ENCODE measurements at regions not wholly inside any gene's neighbourhood (a gene's known extent, or its start where the extent isn't known, plus 50 kb on each side); places are given as distances from the start of the nearest gene placed in this dataset.

DNA sequence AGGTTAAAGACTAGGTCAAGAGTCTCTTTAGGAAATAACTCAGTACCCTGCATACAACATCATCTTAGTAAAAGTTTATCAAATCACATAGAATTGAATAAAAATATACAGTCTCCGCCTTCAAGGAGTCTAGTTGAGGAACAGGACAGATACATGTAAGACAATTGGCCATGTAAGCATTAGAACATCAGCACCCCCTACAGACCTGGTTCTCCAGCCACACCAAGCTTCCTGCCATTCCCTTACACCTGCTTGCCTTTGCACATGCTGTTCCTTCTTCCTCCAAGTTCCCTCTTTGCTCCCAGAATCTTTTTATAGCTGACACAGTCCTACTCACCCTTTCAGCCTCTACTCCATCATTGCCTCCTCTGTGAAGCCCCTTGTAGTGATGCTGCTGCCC lies 187.8 kb upstream of the LRFN2 start:
- Mint-ChIP-seq H3K27me3 (ENCODE audit: low read depth) (peaks cover 6% of the 10 kb centered on the region), H3K36me3 (ENCODE audit: insufficient read depth in 2 of 2) (no peaks in the 10 kb centered on the region), H3K4me1 (ENCODE audit: low read depth) (no peaks in the 10 kb centered on the region), H3K27ac (no peak overlapping the region), H3K4me3 (no peak overlapping the region), H3K9me3 (peaks cover 0 to 1% of the 10 kb centered on the region in 2 donors)
- no peak for ATAC-seq (replicated peaks in 1 of 2)
- no peak for DNase-seq

DNA sequence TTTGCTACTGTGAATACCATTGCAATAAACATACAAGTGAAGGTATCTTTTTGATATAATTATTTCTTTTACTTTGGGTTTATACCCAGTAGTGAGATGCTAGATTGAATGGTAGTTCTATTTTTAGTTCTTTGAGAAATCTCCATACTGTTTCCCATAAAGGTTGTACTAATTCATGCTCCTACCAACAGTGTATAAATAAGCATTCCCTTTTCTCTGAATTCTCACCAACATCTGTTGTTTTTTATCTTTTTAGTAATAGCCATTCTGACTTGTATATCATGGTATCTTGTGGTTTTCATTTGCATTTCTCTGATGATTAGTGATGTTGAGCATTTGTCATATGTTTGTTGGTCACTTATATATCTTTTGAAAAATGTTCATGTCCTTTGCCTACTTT lies 183.6 kb upstream of the LRFN2 start:
- Mint-ChIP-seq H3K36me3 (ENCODE audit: insufficient read depth in 2 of 2) (no peaks in the 10 kb centered on the region), H3K27ac (no peak overlapping the region), H3K4me3 (no peak overlapping the region), H3K4me1 (ENCODE audit: low read depth) (no peaks in the 10 kb centered on the region), H3K27me3 (ENCODE audit: low read depth) (peaks cover 13% of the 10 kb centered on the region), H3K9me3 (peaks cover 0 to 1% of the 10 kb centered on the region in 2 donors)
- ATAC-seq (replicated peaks in 1 of 2), result no peak
- DNase-seq, result no peak

DNA sequence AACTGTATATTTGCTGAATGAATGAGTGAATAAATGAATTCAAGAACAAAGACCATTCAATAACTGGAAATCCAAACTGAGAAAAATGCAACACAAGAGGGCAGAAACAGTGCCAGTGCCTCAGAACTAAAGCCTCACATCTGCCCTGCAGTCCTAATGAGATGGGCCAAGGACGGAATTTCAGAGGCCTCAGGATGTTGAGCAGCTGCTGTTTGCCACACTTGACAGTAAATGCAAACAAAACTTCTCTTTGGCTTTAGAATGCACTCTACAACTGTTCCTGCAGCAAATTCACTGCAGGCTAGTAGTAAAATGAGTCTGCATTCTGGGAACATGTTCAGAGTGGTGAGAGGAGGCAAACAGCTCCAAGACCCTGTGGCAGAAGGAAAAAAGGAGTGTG lies 177.6 kb upstream of the LRFN2 start:
- no peak for DNase-seq
- Mint-ChIP-seq H3K27me3 (ENCODE audit: low read depth) (peaks cover 7% of the 10 kb centered on the region), H3K9me3 (no peaks in the 10 kb centered on the region)

DNA sequence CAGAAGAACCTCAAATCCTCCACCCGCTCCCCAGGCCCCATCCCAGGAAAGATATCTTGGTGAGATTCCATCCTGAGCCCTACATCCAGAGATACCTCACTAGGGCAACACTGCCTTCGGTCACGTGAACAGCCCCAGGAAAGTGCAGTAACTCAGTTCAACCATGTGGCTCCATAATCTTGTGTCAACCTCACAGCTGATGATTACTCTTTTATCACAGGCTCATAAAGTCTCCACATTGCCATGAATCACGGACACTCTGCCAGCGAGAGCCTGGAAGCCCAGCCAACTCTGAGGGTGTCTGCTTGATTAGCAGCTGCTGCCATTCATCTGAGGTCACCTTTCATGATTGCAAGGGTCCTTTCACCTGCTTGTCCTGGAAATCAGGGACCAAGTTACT lies 175.8 kb upstream of the LRFN2 start:
- no peak for DNase-seq
- Mint-ChIP-seq H3K27me3 (ENCODE audit: low read depth) (peaks cover 17% of the 10 kb centered on the region), H3K4me3 (no peak overlapping the region), H3K4me1 (ENCODE audit: low read depth) (no peaks in the 10 kb centered on the region), H3K36me3 (ENCODE audit: insufficient read depth in 2 of 2) (no peaks in the 10 kb centered on the region), H3K27ac (no peak overlapping the region), H3K9me3 (no peaks in the 10 kb centered on the region)
- ATAC-seq (replicated peaks in 1 of 2), result no peak

More for the DNA sequence above, 177.6 kb upstream of the LRFN2 start:
- no peaks in the 10 kb centered on the region for H3K4me1 Mint-ChIP-seq (ENCODE audit: low read depth)
- no peak overlapping the region for H3K27ac Mint-ChIP-seq
- no peak for ATAC-seq (replicated peaks in 1 of 2)
- no peaks in the 10 kb centered on the region for H3K36me3 Mint-ChIP-seq (ENCODE audit: insufficient read depth in 2 of 2)
- no peak overlapping the region for H3K4me3 Mint-ChIP-seq

DNA sequence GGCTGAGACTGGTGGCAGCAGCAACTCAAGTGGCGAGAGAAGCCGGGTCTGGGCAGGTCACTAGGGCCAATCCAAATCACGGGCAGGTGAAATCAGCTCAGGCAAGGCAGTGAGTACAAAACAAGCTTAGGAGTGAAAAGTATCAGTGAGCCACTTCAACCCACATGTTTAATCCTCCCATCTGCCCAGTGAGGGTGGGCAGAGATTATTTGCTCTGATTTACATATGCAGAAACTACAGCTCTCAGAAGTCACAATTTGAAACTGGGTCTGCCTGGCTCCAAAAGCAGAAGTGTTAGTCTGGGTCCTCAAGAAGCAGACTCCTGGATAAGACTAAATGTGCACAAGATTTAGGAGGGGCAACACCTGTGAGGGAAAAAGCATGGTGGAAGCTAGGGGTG lies 173.7 kb upstream of the LRFN2 start:
- H3K9me3 Mint-ChIP-seq, result no peaks in the 10 kb centered on the region
- H3K27ac Mint-ChIP-seq, result no peak overlapping the region
- H3K36me3 Mint-ChIP-seq (ENCODE audit: insufficient read depth in 2 of 2), result no peaks in the 10 kb centered on the region
- DNase-seq (no peak), ATAC-seq (replicated peaks in 1 of 2) (no peak)
- no peak overlapping the region for H3K4me3 Mint-ChIP-seq
- H3K4me1 Mint-ChIP-seq (ENCODE audit: low read depth), result no peaks in the 10 kb centered on the region
- peaks cover 31% of the 10 kb centered on the region for H3K27me3 Mint-ChIP-seq (ENCODE audit: low read depth)

DNA sequence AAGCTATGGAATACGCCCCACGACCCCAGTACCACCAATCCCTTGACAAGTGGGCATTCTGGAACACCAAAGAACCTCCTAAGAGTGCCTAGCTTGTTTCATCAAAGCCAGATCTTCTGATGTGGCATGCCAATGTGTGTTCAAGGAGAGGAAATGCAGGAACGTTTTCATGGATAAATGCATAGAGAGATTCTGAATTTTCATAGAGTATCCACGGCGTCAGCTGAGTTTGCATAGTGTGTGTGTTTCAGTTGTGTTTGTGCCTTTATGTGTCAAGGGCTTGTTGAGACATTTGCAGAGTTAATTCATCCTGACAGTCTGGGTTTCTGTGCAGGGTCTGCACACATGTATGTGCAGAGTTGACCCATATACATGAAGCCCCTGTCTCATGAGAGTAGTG lies 172.7 kb upstream of the LRFN2 start:
- ATAC-seq (replicated peaks in 1 of 2) (no peak), DNase-seq (no peak)
- no peak overlapping the region for H3K4me3 Mint-ChIP-seq
- no peaks in the 10 kb centered on the region for H3K9me3 Mint-ChIP-seq
- no peaks in the 10 kb centered on the region for H3K36me3 Mint-ChIP-seq (ENCODE audit: insufficient read depth in 2 of 2)
- H3K27ac Mint-ChIP-seq, result no peak overlapping the region
- H3K27me3 Mint-ChIP-seq (ENCODE audit: low read depth), result peaks cover 38% of the 10 kb centered on the region
- no peaks in the 10 kb centered on the region for H3K4me1 Mint-ChIP-seq (ENCODE audit: low read depth)

DNA sequence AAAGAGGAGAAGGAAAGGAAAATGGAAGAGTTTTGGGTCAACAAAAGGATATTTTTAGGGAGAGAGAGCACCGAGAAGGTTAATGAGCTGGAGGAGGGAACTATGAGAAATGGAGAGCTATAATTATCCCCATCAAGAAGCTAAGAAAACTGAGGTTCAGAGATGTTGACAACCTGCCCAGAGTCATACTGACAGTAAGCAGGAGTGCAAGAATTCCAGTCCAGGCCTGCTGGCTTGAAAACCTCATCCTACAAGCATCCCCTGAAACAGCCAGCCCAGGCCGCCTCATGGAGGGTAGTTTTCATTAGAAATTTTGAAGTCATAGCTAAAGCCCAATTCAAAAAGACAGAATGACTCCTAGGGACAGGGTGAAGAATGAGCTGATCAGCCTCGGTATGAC lies 172.1 kb upstream of the LRFN2 start:
- Mint-ChIP-seq H3K4me3 (no peak overlapping the region), H3K36me3 (ENCODE audit: insufficient read depth in 2 of 2) (no peaks in the 10 kb centered on the region)

DNA sequence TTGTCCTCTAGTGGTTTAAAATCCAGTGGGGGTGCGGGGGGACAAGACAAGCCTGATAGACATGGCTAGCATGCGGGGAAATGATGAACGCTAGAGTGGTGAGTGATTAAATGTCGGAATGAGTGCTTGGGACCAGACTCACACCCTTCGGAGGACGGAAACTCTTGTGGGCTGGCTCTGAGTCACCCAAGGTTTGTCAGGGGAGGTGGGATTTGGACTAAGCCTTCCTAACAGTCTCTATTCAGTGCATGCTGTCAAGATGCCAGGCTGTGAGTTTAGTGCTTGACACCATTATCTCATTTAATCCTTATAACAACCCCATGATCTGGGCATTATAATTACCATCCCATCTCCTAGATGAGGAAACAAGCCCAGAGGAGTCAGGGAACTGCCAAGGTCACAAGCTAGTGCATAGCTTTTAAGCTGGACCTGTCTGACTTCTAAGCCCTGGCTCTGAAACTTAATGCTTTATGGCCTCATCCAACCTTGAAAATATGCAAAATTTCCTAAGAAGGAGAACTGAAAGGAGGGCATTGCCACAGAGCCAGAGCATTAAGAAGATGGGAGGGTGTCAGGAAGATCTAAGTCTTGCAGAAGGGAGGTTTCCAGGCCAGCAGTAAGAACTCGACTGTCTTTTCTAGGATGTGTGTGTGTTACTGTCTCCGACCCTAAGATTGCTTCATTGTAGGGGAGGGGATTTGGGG lies 168.7 kb upstream of the LRFN2 start:
- no peaks in the 10 kb centered on the region for H3K9me3 Mint-ChIP-seq
- no peak overlapping the region for H3K4me3 Mint-ChIP-seq
- peaks cover 53% of the 10 kb centered on the region for H3K27me3 Mint-ChIP-seq (ENCODE audit: low read depth)
- no peak overlapping the region for H3K27ac Mint-ChIP-seq
- no peaks in the 10 kb centered on the region for H3K36me3 Mint-ChIP-seq (ENCODE audit: insufficient read depth in 2 of 2)
- H3K4me1 Mint-ChIP-seq (ENCODE audit: low read depth), result no peaks in the 10 kb centered on the region
- DNase-seq (no peak), ATAC-seq (replicated peaks in 1 of 2) (peak in 1 of 2 donors; percentile 35)

More for the DNA sequence above, 172.1 kb upstream of the LRFN2 start:
- Mint-ChIP-seq H3K27ac (no peak overlapping the region), H3K4me1 (ENCODE audit: low read depth) (no peaks in the 10 kb centered on the region), H3K9me3 (no peaks in the 10 kb centered on the region), H3K27me3 (ENCODE audit: low read depth) (peaks cover 42% of the 10 kb centered on the region)
- ATAC-seq (replicated peaks in 1 of 2), result no peak
- DNase-seq, result no peak

DNA sequence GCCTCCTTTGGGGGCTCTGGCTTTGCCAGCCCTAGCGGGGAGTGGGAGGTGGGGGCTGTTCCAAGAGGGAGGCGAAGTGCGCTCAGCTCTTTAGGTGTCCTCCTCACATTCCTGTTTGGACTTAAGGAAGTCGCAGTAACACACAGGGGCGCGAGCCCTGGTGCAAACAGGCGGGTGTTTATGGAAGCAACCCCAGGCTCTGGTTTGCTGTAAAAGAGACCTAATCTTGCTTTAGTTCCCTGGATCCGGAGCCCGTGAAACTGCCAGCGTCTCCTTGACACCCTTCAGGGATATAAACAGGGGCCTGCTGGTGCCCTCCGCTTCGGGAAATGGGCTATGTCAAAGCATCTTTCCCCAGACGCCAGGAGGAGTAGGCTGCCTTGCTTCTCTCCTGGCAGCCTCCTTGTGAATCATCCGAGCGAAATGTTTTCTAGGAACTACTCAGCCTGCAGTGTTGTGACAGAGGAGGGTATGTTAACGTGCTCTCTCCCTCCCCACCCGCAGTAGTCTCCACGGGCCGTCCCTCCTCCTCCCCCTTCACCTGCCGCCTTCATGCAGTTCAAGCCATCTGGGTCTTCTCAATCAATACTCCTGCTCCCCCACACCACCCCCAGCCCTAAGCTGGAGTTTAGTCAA lies 168.0 kb upstream of the LRFN2 start:
- DNase-seq (no peak), ATAC-seq (replicated peaks in 1 of 2) (peak in 1 of 2 donors; percentile 42)
- H3K4me1 Mint-ChIP-seq (ENCODE audit: low read depth), result no peaks in the 10 kb centered on the region
- no peak overlapping the region for H3K4me3 Mint-ChIP-seq
- no peaks in the 10 kb centered on the region for H3K9me3 Mint-ChIP-seq
- peaks cover 54% of the 10 kb centered on the region for H3K27me3 Mint-ChIP-seq (ENCODE audit: low read depth)
- no peak overlapping the region for H3K27ac Mint-ChIP-seq
- H3K36me3 Mint-ChIP-seq (ENCODE audit: insufficient read depth in 2 of 2), result no peaks in the 10 kb centered on the region

DNA sequence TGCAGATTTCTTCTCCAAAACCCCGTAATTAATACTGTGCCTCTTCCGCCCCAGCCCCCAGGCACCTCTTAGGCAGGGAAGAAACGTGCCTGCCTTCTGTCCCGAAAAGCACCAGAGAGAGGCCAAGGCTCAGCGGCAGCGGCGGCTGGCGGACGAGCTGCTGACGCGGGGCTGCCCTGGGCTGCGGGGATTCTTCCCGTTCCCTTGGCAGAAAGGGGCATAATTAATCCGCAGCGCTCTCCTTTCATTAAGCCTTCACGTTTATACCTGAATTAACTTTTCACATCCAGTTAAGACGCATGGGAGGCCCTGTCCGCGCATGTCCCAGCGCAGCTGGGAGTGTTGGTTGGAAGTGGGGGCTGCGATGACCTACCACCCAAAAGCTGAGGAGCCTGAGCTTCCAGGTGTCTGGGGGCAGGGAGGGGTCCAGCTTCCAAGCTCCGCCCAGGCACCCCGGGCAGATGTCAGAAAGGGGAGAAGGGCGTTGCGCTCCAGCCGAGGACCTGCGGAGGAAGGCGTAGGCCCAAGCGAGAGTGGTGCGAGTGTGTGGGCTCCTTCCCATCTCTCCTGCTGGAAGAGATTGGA lies 167.4 kb upstream of the LRFN2 start:
- H3K4me1 Mint-ChIP-seq (ENCODE audit: low read depth), result no peaks in the 10 kb centered on the region
- no peaks in the 10 kb centered on the region for H3K36me3 Mint-ChIP-seq (ENCODE audit: insufficient read depth in 2 of 2)
- ATAC-seq (replicated peaks in 1 of 2), result no peak
- H3K4me3 Mint-ChIP-seq, result no peak overlapping the region
- peaks cover 59% of the 10 kb centered on the region for H3K27me3 Mint-ChIP-seq (ENCODE audit: low read depth)
- no peak overlapping the region for H3K27ac Mint-ChIP-seq
- no peak for DNase-seq
- no peaks in the 10 kb centered on the region for H3K9me3 Mint-ChIP-seq

DNA sequence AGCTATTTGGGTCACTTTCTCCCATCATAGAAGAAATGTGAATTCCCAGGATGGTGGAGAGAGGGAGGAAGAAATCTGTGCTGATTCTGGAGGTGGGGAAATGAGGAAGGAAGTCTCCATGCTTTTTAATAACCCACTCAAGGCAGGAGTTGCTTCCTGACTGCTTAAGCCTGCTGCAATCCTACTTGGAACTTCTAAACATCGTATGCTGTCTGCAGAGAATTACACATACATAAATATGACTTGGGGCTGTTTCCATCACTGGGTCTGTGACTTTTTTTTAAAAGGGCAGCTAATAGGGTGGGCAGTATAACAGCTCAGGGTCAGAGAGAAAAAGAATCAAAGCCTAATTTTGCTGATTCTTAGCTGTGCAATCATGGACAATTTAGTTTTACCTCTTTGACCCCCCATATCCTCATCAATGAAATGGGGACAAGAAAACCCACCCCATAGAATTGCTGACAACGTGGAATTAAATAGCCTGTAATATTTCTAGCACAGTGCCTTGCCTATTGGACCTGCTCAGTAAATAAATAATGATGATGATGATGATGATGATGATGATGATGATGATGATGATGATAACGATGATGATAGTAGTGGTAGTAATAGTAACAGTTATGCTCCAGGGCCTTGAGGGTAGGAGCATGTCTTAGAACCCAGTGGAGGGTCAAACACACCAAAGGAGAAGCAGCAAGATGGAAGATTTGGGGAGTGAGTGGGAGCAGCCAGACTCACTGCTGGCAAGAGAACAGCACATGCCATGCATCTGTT lies 166.7 kb upstream of the LRFN2 start:
- Mint-ChIP-seq H3K36me3 (ENCODE audit: insufficient read depth in 2 of 2) (no peaks in the 10 kb centered on the region), H3K27me3 (ENCODE audit: low read depth) (peaks cover 61% of the 10 kb centered on the region), H3K27ac (no peak overlapping the region), H3K4me1 (ENCODE audit: low read depth) (no peaks in the 10 kb centered on the region), H3K4me3 (no peak overlapping the region), H3K9me3 (no peaks in the 10 kb centered on the region)
- DNase-seq (no peak), ATAC-seq (replicated peaks in 1 of 2) (no peak)

DNA sequence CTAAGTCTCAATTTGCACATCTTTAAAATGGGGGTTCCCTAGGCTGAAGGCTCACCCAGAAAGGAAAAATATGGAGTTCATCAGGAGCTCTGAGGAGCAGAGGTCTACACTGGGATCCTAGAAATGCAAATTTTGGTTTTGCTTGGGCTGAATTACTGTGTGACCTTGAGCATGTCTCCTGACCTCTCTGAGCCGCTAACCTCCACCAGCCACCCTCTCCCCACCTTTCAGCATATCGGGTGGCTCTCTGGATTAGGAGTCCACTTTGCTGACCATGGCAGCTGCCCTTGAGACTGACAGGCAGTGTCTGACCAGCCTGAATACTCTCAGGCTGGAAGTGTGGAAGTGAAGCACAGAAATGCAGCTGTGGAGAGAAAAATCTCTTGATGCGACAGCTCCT lies 165.9 kb upstream of the LRFN2 start:
- ATAC-seq (replicated peaks in 1 of 2) (no peak), DNase-seq (no peak)
- H3K27me3 Mint-ChIP-seq (ENCODE audit: low read depth), result peaks cover 64% of the 10 kb centered on the region
- no peak overlapping the region for H3K27ac Mint-ChIP-seq
- no peak overlapping the region for H3K4me3 Mint-ChIP-seq
- no peaks in the 10 kb centered on the region for H3K36me3 Mint-ChIP-seq (ENCODE audit: insufficient read depth in 2 of 2)
- H3K9me3 Mint-ChIP-seq, result no peaks in the 10 kb centered on the region
- H3K4me1 Mint-ChIP-seq (ENCODE audit: low read depth), result no peaks in the 10 kb centered on the region

DNA sequence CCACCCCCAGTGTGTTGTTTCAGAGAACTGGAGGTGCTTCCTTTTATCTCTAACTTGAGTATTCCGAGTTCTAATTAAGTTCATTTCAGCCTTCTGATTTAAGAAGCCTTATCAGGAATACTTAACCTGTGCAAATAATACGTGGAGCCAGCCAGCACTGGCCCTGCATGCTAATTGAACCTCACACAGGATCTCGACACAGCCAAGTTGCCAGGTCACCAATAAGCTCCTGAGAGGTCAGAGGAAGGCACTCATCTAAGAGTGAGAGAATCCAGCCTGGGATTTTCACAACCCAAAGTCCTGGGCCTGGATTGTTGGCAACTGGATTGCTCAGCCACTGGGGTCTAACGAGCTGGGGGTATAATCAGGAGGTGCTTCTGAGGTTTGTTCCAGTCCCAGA lies 157.7 kb upstream of the LRFN2 start:
- no peaks in the 10 kb centered on the region for H3K4me1 Mint-ChIP-seq (ENCODE audit: low read depth)
- H3K4me3 Mint-ChIP-seq, result no peak overlapping the region
- no peaks in the 10 kb centered on the region for H3K9me3 Mint-ChIP-seq
- DNase-seq (no peak), ATAC-seq (replicated peaks in 1 of 2) (no peak)
- no peaks in the 10 kb centered on the region for H3K36me3 Mint-ChIP-seq (ENCODE audit: insufficient read depth in 2 of 2)
- no peak overlapping the region for H3K27ac Mint-ChIP-seq
- H3K27me3 Mint-ChIP-seq (ENCODE audit: low read depth), result peaks cover 40% of the 10 kb centered on the region
